G401 (cell line): ENCODE measurements at regions not wholly inside any gene's neighbourhood (a gene's known extent, or its start where the extent isn't known, plus 50 kb on each side); places are given as distances from the start of the nearest gene placed in this dataset.

Source experiments
- DNase-seq: peaks from one replicate; pipeline ENCODE4 v3.0.0-alpha.2; 2015; ENCODE audit warnings: low spot score
- in situ Hi-C: cut with HindIII; loops from 2 replicates; pipeline ENCODE4 v1.10.0; 2016; ENCODE audit warnings: low sequenced_read_pairs, mixed read lengths

DNA sequence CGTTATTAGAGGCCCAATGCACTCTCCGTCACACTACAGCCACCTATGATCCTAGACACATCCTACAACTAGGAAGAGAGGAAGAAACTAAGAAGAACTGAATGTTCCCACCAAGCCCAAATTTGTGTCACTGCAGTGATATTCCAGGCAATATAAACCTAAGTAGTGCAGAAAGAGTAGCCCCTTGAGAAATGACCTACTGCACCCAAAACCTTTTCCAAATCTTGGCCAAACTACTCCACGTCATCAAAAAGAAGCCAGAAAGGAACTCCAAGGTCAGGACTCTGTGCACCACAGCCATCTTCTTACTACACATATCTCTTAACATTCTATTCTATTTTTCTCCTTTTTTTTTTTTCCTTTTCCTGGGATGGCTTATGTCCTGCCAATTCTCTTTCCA lies 60.2 kb downstream of the ADAMTS1 start:
- no peak for DNase-seq
- in situ Hi-C loops, result no loop called here

DNA sequence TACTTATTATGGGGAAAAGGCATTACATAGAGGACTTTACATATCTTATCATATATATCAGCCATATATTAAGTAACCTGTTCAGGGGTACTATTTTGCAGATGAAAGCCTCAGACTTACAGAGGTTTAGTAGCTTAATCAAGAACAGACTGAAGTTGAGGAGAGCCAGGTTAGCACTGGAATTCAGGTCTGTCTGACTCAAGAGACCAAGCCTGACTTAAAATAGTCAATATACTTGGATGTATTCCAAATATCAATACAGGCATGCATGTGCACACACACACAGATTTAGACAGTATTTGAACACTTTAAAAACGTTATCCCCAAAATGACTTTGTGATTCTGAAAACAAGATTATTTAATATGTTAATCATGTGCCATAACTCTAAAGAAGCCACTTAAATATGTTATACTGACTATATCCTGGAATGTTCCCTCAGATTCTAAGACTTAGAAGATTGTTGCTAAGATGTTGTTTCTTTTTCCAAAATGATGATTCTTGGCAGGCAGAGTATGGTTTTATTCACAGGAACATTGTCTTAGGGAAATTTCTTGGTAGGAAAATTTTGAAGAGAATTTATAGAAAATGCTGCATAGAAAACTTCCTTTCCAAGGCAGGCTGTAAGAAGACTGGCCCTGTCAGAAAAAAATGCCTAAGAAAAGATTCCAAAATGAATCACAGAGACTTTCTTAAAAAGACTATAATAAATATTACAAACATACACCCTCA lies 61.6 kb downstream of the ADAMTS1 start:
- no peak for DNase-seq
- in situ Hi-C loops, result no loop called here

DNA sequence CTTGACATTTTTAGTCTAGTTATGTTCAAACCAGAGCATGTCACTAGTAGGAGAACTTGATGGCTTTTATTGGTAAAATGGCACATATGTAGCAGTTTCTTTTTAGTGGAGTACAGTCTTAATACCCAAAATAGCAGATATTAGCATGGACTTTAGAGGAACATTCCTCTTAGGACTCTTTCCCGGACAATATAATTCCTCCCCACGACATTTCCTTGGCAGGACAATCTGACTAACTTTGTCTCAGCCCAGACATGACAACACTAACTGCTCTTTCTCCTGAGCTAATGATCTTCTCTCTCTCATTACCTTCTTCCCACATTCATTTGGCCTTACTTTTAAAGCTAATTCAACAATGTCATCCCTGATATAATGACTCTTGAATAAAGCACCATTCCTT lies 62.5 kb downstream of the ADAMTS1 start:
- no peak for DNase-seq
- in situ Hi-C loops, result no loop called here

DNA sequence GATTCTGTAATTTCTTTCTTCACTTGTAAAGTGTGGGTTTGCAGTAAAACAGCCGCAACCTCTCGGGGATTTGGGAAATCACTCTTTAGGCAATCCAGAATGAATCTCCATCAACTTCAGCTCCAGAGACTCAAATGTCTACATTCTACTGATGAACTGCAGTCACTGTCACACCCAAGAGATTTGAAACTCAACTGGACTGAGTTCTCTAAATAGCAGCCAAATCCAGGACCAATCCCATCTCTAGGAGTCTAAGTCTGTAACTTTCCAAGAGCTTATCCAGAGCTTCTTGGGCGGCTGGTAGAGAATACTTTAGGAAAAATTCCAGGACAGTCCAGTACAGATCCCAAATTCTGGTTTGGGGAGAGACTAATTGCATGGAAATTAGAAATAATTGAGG lies 62.9 kb downstream of the ADAMTS1 start:
- in situ Hi-C loops, result no loop called here
- DNase-seq, result no peak

DNA sequence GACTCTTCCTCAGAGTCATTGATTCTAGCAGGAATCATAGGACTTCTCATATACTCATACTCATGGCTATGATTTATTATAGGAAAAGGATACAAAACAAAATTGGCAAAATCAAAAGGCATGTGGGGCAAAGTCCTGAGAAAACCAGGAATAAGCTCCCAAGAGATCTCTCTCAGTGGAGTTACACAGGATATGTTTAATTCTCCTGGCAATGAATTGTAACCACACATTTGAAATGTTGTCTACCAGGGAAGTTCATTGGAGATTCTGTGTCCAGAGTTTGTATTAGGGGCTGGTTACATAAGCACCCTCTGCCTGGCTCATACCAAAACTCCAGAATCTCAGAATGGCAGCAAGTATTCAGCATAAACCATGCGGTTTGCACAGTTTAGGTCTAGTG lies 63.9 kb downstream of the ADAMTS1 start:
- in situ Hi-C loops, result no loop called here
- DNase-seq, result no peak

DNA sequence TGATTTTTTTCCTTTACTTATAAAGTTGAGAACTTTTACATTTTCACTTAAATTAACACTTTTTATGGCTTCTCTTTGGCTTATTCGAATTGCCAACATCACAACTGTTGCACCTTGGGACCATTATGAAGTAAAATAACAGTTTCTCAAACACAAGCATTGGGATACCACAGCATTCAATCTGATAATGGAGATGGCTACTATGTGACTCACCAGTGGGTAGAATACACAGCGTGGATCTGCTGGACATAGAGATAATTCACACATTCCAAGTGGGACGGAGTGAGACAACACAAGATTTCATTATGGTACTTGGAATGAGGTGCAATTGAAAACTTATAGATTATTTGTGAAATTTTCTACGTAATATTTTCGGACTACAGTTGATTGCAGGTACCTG lies 68.0 kb downstream of the ADAMTS1 start:
- no peak for DNase-seq
- in situ Hi-C loops, result no loop called here

DNA sequence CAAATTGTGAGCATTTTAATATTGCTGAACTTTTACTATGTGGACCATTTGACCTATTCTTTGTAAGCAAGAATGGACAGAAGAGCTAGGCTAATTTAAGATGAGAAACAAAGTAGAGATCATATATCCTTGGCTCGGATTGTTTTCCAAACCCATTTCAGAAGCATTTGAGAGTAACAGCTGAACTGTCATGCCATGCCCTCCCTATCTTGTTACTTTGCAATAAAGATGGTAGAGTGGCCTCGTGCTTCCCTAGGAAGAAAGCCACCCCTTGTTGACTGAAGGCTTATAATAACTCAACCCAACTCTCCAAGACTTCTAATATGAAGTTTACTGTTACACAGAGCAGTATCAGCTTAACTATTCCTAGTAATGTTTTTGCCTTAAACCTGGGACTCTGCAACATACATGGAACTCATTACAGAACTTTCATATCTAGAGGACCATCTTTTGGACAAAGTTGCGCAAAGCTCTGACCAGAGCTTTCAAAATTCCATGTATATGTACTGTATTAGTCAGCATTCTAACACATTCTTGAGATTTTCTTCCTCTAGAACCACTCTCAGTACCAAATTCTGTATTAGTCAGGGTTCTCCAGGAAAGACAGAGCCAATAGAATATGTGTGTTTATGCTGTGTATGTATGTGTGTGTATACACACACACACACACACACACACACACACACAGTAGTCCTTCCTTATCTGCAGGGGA lies 68.7 kb downstream of the ADAMTS1 start:
- in situ Hi-C loops, result no loop called here
- DNase-seq, result no peak

DNA sequence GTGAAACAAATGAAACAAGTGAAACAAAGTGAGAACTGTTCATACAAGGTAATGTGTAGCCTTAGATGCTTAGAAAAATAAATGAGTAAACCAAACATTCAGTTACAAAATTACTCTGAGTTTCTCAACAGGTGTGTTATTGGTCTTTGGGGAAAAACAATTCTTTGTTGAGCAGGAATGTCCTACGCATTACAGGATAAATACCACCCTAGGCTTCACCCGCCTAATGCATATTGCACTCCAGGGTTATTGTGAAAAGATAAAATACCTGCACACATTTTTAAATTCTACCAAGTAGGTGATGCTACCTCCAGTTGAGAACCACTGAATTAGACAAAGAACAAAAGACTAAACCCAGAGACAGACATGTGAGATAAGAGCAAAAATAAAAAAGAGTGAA lies 72.2 kb downstream of the ADAMTS1 start:
- DNase-seq, result no peak
- in situ Hi-C loops, result no loop called here

DNA sequence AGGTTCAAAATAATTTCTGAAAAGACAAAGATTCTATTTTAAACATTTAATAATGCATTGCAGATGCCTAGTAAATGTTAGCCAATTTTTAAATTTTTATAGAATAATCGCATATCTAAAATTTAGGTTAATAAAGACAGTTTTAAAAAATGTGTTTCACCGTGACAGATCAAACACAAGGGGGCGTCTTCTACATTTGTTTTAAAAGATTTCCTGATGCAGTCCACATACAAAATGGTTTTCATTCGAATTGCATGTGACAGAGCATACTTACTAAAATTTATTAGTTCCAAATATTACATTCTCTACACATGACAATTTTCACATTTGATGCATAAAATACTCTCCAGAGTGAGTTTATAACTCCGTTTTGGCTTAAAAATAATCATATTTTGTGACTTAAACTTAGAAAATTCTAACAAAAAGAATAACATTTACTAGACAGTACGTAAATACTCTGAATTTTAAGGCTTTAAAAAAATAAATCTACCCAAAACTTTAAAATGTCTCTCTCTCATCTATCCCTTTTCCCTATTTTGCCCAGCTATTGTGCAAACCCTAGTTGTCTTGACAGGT lies 75.5 kb downstream of the ADAMTS1 start:
- in situ Hi-C loops, result no loop called here
- peak; percentile 45 for DNase-seq

DNA sequence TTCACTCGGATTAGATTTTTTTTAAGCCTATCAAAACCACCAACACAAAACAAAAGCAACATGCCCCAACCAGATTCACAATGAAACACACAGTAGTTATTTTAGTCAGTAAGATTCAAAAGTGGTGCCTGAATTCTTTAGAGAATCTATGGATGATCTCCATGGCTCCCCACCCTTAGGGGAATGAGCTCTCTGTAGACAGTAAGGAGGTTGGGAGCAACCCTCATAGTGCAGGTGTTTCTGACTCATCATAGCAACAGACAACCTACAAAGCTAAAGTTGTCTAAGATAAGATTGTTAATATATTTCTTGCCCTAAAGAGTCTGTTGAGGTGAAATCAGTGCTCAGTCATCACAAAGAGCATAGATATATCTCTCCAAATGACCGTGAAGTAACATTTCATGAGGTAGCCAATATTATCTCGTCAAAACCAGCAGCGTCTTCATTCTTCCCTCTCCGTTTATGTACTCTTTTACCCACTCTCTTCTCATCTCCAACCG lies 78.3 kb downstream of the ADAMTS1 start:
- in situ Hi-C loops, result no loop called here
- DNase-seq, result no peak

DNA sequence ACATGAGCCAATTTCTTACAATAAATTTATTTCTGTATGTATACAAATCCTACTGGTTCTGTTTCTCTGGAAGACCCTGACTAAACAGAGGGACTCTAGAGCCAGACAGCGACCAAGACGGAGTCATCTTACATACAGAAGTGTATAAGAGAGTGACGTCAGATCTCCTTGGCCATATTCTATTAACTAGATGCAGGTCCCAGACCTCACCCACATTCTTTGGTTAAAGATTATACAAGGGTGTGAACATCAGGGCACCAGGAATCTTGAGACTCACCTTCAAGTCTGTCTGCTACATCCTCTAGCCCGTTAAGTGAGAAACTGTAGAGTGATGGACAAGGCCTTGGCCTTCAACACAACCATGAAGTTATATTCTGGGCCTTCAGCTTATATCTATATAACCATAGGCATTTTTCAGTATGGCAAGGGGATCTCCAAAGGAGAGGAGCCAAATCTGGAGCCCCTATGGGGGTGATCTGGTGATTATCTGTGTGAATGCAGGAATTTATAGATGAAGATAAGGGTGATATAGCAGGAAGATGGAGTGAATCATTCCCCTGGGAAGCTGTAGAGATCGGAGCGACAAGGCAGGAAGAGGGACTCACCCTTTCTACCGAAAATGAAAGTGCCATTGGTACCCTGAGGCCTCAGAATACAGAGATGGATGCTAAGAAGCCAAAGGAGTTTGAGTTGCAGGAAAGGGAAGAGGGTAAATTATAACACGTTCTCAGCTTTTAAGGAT lies 83.9 kb downstream of the ADAMTS1 start:
- DNase-seq, result no peak
- in situ Hi-C loops, result no loop called here

DNA sequence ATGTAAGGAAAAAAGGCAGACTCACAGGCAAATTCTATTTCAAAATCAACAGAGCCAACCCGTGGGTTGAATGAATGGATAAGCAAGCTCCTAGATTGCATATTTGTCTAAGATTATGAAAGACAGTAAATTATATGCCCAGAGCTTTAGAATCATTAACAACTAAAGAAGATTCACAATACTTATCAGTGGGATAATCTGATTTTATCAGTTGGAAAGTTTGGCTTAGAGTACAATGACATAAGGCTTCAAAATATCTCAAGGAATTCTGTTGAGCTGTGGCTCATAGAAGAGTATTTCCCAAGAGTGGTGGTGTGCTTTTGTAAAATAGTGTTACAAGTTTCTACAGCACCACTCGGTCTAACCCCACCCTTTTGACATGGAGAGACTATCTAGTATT lies 85.5 kb downstream of the ADAMTS1 start:
- in situ Hi-C loops, result no loop called here
- no peak for DNase-seq

DNA sequence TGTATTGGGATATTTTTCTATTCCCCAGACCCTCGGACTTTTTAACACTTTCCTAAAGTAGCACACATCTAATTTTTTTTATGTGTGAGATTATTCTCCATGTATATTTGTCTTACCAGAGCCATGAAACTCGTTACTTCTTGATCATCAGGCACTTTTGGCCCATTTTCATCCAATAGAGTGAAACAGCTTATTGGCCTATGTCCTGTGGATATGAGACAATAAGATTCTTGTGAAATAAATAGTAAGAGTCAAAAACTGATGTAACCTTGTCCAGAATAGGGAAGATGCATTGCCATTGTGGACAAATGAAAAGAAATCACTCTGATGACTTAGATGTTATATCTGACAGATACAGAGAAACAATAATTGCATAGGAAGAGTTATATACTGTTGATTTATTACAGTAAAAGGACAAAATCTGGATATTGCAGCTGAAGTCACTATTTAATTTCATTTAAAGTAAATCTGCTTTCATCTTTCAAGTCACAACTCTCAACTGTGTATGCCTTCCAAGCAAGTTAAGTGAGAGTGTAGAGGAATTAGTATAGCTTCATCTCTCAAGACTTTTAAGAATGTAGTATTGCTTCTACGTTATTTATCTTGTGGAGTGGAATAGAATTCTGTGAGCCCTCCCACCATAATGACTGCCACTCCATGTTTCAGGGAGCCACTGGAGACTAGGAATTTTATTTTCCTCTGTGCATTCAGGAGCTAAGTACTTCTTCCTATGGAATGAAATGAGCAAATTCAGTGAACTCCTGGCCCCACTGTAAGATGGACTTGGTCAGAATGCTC lies 86.9 kb downstream of the ADAMTS1 start:
- no peak for DNase-seq
- in situ Hi-C loops, result no loop called here

DNA sequence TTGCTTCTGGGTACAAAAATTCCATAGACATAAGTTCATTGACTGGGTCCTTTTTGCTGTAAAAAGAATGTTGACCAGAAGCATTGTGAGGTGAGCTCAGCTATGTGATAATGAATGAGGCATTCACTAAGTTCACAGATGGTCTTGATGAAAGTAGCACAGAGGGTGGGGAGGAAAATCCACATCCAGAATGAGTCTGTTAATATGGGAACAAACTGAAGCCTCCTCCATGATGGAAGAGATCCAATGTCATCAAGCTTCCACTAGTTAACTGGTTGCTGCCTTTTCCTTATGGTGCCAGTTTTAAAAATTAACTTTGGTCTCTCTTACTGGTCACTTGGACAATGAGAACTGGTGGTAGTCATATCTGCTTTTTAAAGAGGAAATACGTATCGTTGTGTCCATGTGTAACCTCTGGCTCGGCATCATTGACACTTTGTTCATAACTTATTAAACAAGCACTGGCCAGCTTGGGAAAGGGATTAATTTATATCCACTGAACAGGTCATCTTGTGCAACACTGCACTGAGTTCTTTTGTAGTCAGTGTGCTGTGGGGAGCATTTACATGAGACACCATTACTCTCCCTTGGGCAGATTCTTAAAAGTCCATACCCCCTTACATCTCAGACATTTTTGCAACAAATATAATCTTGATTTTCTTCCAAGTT lies 88.6 kb downstream of the ADAMTS1 start:
- in situ Hi-C loops, result no loop called here
- DNase-seq, result peak; percentile 10

DNA sequence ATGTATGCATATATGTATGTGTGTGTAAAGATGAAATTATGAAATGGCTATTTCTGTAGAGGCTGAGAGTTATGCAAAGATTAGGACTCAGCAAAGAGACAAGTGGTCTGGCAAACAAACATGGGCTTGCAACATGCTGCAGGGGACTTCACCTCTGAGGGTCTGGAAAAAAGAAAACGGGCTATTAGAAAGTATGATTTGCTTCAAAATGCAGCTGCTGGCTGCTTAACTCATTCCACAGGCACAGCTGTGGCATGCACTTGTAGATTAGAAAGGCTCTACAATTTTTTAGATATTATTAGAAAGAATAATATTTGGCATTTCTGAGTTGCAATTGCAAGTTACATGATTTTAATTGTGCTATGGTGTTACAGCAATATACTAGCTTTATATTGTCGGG lies 90.4 kb downstream of the ADAMTS1 start:
- DNase-seq, result no peak
- in situ Hi-C loops, result no loop called here

DNA sequence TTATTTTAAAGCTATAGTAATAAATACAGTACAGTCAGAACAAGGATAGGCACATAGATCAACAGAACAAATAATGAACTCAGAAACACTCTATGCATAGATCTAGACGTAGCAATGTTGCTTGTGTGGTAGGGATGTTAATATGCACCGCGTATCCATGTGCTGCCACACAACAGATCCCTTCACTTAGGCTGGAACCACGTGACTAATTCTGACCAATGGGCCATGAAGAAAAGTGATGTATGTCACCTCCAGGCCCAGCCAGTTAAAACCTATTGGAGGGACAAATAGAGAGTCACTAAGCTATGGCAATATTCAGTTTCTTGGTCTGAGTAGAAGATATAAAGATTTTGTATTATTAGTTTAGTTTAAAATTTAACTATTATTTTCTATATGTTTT lies 91.4 kb downstream of the ADAMTS1 start:
- in situ Hi-C loops, result no loop called here
- DNase-seq, result no peak

DNA sequence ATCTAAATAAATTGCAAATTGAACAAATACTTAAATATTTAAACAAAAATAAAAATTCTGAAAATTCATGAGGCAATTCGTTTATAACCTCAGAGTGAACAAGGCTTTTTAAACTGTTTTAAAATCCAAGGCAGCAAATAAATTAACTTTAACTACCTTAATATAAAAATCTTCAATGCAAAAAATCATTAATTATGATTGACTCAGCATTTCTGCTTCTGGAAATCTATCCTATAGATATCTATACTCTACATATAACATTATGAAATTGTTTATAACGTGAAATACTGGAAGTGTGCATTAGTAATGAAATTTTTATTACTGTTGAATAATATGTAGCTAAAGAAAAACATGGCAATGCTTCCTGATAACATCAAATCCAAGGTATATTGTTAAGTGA lies 92.4 kb downstream of the ADAMTS1 start:
- DNase-seq, result no peak
- in situ Hi-C loops, result no loop called here

DNA sequence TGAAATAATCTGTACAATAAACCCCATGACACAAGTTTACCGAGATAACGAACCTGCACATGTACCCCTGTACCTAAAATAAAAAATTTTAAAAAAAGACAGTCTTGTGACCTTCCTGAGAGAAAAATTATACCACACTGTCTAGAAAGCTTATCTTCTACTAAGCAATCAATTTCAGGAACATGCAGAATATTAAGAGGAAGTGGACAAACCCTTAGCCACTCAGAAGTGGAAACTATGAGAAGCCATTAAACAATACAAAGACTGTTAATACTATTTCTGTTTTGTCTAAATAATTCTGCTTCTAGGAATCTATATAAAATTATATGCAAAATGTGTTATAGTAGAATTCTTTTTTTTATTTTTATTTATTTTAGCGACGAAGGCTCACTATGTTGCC lies 93.9 kb downstream of the ADAMTS1 start:
- in situ Hi-C loops, result no loop called here
- no peak for DNase-seq

DNA sequence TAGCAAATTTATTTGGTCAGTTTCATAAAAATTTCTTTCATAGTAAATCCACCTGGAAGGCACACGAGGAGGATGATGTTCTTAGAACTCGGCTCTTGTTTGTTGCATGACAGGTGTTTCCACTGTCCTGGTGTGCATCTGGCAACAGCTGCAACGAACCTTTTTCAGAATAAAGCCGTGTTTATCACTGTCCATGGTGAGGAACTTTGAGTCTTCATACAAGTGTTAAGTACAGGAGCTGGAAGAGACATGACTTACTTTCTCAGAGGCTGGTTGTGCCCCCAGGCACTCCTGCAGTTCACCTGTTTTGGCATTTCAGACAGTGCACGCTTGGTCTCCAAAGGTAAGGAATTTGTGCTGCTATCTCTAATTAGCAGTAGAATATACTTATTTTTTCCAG lies 97.1 kb downstream of the ADAMTS1 start:
- in situ Hi-C loops, result no loop called here
- no peak for DNase-seq
